ENCODE measurements at regions not wholly inside any gene's neighbourhood (a gene's known extent, or its start where the extent isn't known, plus 50 kb on each side); places are given as distances from the start of the nearest gene placed in this dataset.

DNA sequence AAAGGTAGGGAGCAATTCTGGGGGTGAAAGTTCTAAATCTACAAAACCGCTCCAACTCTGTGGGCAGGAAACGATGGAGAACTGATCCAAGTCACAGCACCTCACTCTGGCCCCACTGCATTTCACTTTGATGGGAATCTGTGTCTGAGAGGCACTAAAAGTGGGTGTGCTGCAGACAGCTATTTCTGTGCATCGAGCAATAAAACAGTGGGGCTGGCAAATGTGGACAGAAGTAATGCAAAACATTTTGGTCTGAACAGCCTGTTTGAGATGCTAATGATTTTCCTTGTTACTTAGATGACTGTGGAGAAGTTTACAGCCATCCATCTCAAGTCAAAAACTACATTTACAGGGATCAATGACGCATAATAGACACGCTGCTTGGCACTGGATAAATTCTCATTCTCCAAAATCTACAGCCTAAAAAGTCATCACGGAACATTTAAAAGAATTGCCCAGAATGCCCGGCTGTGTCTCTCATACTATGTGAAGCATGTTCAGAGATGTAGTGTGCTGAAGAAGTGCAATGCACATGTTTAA lies 1671.6 kb upstream of the TENM3 start:
- TF ChIP-seq, protein P1, sequence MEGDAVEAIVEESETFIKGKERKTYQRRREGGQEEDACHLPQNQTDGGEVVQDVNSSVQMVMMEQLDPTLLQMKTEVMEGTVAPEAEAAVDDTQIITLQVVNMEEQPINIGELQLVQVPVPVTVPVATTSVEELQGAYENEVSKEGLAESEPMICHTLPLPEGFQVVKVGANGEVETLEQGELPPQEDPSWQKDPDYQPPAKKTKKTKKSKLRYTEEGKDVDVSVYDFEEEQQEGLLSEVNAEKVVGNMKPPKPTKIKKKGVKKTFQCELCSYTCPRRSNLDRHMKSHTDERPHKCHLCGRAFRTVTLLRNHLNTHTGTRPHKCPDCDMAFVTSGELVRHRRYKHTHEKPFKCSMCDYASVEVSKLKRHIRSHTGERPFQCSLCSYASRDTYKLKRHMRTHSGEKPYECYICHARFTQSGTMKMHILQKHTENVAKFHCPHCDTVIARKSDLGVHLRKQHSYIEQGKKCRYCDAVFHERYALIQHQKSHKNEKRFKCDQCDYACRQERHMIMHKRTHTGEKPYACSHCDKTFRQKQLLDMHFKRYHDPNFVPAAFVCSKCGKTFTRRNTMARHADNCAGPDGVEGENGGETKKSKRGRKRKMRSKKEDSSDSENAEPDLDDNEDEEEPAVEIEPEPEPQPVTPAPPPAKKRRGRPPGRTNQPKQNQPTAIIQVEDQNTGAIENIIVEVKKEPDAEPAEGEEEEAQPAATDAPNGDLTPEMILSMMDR (IDR thresholded peaks at IDR 0.05 in 8 of 11, conservative IDR thresholded peaks at IDR 0.05 in 3 of 11), result no peak
- TF ChIP-seq POLR2AphosphoS5 (IDR thresholded peaks at IDR 0.05) (no peak), POLR2A (IDR thresholded peaks at IDR 0.05) (no peak)
- no peak for DNase-seq
- WGBS, 5 donors, result 75 to 92% (median 81%) methylated on average over 7 of the region's 7 CpGs

DNA sequence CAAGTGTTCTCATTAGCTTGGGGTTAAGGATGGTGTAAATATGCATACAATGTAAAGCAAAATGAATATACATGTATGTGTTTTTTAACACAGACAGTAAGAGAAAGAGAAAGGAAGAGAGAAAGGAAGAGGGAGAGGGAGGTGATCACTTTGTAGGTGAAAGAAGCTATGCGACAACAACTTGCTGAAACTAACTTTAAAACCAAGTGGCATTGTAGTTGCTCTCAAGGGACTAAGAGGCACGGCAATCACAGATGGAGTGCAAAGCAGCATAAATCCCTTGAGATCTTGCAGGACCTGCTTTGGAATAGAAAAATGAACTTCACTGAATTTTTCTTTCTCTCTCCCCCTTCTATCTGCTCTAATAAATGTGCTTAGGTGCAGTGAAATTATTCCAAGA lies 1665.0 kb upstream of the TENM3 start:
- no peak for TF ChIP-seq POLR2A (IDR thresholded peaks at IDR 0.05)
- TF ChIP-seq, protein P1 (IDR thresholded peaks at IDR 0.05 in 8 of 11, conservative IDR thresholded peaks at IDR 0.05 in 3 of 11), result no peak
- no peak for TF ChIP-seq POLR2AphosphoS5 (IDR thresholded peaks at IDR 0.05)
- H3K9me3 ChIP-seq, result no peaks in the 10 kb centered on the region
- no peaks in the 10 kb centered on the region for H3K36me3 ChIP-seq
- DNase-seq, result no peak
- no peaks in the 10 kb centered on the region for H3K27me3 ChIP-seq (replicated peaks in 1 of 7)
- H3K4me1 ChIP-seq, result no peaks in the 10 kb centered on the region
- no peak overlapping the region for H3K4me3 ChIP-seq
- whole genome bisulfite sequencing, 5 donors, result 42 to 61% (median 51%) methylated on average over 2 of the region's 2 CpGs
- no peak overlapping the region for H3K27ac ChIP-seq
- intact Hi-C loops (cut with DNase I; ENCODE audit: low total_unique reads), result no loop called here

More for the DNA sequence above, 1671.6 kb upstream of the TENM3 start:
- Histone ChIP-seq H3K4me3 (no peak overlapping the region), H3K4me1 (no peaks in the 10 kb centered on the region), H3K36me3 (no peaks in the 10 kb centered on the region), H3K9me3 (no peaks in the 10 kb centered on the region), H3K27ac (no peak overlapping the region), H3K27me3 (replicated peaks in 1 of 7) (no peaks in the 10 kb centered on the region)
- intact Hi-C loops (cut with DNase I; ENCODE audit: low total_unique reads), result no loop called here

DNA sequence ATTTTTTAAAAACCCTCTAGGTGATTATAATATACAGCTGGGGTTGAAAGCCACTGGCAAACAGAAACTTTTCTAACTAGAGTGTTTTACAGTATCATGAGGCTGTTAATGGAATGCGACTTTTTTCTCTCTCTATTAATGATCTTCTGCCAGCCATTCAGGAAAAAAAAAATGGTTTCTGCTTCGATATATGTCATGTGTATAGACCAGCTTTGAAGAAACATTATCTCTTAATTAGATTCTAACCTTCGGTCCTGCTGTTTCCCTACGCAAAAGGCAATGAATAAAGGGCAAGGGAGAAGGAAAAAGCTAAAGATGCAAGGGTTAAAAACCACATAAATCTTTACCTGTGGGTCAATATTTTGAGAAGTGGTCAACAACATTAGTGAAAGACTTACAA lies 1662.1 kb upstream of the TENM3 start:
- no peak for DNase-seq
- Histone ChIP-seq H3K27me3 (replicated peaks in 1 of 7) (no peaks in the 10 kb centered on the region), H3K4me1 (no peaks in the 10 kb centered on the region), H3K27ac (no peak overlapping the region), H3K9me3 (no peaks in the 10 kb centered on the region), H3K4me3 (no peak overlapping the region), H3K36me3 (no peaks in the 10 kb centered on the region)
- no peak for TF ChIP-seq POLR2AphosphoS5 (IDR thresholded peaks at IDR 0.05)
- TF ChIP-seq, protein P1 (IDR thresholded peaks at IDR 0.05 in 8 of 11, conservative IDR thresholded peaks at IDR 0.05 in 3 of 11), result no peak
- TF ChIP-seq POLR2A (IDR thresholded peaks at IDR 0.05), result no peak
- intact Hi-C loops (cut with DNase I; ENCODE audit: low total_unique reads), result no loop called here
- WGBS, 5 donors, result 81 to 88% (median 84%) methylated on average over 4 of the region's 4 CpGs

DNA sequence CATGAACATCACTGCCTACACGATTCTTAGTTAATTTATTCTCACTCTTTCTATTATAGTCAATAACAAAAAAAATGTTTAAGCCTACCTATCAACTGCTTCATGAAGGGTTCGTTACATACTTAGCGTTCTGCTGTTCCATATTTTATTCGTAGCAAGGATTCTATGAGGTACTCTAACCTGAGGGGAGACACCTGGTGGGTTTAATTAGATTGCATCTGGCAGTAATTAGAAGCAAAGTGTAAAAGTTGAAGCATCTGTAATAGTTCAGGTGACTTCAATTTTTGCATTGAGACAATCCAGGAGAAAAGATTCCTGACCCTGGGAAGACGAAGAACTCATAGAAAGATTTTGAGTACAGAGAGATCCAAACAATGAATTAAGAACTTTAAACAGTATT lies 1655.8 kb upstream of the TENM3 start:
- no peaks in the 10 kb centered on the region for H3K4me1 ChIP-seq
- no peaks in the 10 kb centered on the region for H3K27me3 ChIP-seq (replicated peaks in 1 of 7)
- DNase-seq, result no peak
- no peak for TF ChIP-seq POLR2AphosphoS5 (IDR thresholded peaks at IDR 0.05)
- TF ChIP-seq POLR2A (IDR thresholded peaks at IDR 0.05), result no peak
- TF ChIP-seq, protein P1 (IDR thresholded peaks at IDR 0.05 in 8 of 11, conservative IDR thresholded peaks at IDR 0.05 in 3 of 11), result no peak
- intact Hi-C loops (cut with DNase I; ENCODE audit: low total_unique reads), result no loop called here
- no peak overlapping the region for H3K4me3 ChIP-seq
- H3K9me3 ChIP-seq, result no peaks in the 10 kb centered on the region
- H3K36me3 ChIP-seq, result no peaks in the 10 kb centered on the region
- 77 to 85% (median 80%) methylated on average over 5 of the region's 5 CpGs for WGBS, 5 donors
- H3K27ac ChIP-seq, result no peak overlapping the region
